IPS DF 4.7 (cell line): ENCODE measurements at regions not wholly inside any gene's neighbourhood (a gene's known extent, or its start where the extent isn't known, plus 50 kb on each side); places are given as distances from the start of the nearest gene placed in this dataset.
"Not testable (repeated sequence)": the region's sequence is repeated elsewhere in the genome, so short reads cannot be mapped to it uniquely, and the experiment has no call there.

Experiments used
- DNase-seq: peaks from one replicate; pipeline ENCODE4 v3.0.0-alpha.2; 2013; ENCODE audit warnings: low spot score; ENCODE audit errors: extremely low read depth

GRCh38 chr7:66537380-66537779 lies 91.3 kb upstream of the KCTD7 start:
- no peak for DNase-seq

GRCh38 chr7:66537876-66538275 lies 90.8 kb upstream of the KCTD7 start:
- DNase-seq: no peak

GRCh38 chr7:66539264-66539623 lies 89.4 kb upstream of the KCTD7 start:
- DNase-seq: no peak

GRCh38 chr7:66539902-66540375 lies 88.7 kb upstream of the KCTD7 start:
- DNase-seq: no peak

DNA sequence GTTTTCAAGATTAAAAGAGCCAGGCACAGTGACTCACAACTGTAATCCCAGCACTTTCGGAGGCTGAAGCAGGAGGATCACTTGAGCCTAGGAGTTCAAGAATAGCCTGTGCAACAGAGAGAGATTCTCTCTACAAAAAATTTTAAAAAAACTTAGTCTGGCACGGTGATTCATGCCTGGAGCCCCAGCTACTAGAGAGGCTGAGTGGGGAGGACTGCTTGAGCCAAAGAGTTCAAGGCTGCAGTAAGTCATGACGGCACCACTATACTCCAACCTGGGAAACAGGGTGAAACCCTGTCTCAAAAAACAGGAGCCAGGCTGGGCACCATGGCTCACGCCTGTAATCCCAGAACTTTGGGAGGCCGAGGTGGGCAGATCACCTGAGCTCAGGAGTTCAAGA lies 86.6 kb upstream of the KCTD7 start:
- no peak for DNase-seq

DNA sequence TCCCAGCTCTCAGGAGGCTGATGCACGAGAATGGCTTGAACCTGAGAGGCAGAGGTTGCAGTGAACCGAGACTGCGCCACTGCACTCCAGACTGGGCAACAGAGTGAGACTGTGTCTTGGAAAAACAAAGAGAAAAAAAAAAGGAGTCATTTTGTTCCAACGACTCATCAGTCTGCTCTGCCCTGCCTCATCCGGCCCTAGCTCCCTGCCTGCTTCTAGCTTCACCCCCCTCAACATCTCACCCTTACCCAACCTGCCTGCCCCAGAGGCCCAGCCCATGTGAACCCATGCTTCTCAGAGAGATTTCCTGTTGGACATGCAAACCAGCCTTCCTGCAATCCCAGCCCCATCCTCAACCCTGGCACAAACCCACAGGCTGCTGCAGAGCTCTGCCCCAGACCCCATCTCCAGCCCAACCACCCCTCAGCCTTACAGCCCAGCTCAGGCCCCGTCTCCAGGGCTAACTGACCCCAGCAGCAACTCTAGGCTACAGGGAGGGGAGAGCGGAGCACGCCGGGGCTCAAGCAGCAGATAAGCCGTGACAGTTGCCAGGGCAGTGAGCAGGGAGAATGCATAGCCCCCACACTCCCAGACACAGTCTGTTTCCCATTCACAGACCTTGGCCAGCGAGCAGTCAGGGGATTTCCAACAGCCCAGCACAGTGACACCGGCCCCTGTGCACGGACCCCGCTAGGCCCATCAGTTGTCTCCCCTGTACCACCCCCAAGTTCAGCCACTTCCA lies 86.0 kb upstream of the KCTD7 start:
- no peak for DNase-seq

GRCh38 chr7:66549466-66549865 lies 79.2 kb upstream of the KCTD7 start:
- no peak for DNase-seq

DNA sequence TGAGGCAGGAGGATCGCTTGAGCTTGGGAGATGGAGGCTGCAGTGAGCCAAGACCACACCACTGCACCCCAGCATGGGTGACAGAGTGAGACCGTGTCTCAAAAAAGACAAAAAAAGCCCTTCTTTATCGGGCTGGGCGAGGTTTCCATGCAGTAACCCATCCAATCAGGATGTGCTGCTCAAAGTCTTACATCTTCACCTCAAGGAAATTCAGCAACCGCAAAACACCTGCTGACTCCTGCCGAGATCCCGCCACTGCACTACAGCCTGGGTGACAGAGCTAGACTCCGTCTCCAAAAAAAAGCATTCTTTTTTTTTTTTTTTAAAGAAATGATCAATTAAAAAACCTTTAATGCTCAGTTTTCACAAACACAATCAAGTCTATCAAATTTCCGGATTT lies 75.7 kb upstream of the KCTD7 start:
- DNase-seq: no peak

- not testable (repeated sequence) for DNase-seq
Measured at GRCh38 chr7:66553675-66554074, 75.0 kb upstream of the KCTD7 start.

GRCh38 chr7:66554291-66554690 lies 74.4 kb upstream of the KCTD7 start:
- not testable (repeated sequence) for DNase-seq

GRCh38 chr7:66554842-66555430 lies 73.7 kb upstream of the KCTD7 start:
- DNase-seq: not testable (repeated sequence)

DNA sequence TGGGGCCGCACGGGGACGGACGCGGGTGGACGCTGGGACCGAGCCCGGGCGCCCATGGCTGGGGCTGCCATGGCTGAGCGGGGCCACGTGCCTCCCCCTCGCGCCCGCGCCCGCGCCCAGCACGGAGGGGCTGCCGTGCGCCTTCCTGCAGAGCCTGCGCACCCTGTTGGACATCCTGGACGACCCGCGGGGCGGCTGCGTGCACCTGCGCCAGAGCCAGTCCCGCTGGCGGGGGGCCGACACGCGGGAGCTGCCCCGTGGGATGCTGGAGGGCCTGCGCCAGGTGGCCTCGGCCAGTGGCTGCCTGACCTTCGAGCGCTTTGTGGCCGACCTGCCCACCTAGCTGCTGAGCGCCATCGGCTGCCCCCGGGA lies 72.5 kb upstream of the KCTD7 start:
- no peak for DNase-seq

DNA sequence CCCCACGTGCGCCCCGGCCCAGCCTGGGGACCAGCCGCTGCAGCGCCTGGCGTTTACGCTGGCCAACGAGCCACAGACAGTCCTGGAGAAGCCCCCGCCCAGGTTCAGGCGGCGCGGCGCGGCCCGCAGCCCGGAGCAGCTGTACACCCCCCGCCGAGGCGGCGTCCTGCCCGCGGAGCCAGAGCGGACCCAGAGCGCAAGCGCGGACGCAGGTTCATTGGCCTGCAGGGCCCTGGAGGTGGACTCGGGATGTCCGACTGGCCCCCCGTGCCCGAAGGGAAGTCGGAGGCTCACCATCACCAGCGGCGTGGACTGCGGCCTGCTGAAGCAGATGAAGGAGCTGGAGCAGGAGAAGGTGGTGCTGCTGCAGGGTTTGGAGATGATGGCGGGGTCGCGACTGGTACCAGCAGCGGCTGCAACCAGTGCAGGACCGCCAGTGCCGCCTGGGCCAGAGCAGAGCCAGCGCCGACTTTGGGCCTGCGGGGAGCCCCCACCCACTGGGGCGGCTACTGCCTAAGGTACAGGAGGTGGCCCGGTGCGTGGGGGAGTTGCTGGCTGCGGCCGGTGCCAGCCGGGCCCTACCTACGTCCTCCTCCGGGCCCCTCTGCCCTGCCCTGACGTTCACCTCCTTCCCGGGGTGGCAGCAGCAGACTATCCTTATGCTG lies 72.0 kb upstream of the KCTD7 start:
- no peak for DNase-seq

DNA sequence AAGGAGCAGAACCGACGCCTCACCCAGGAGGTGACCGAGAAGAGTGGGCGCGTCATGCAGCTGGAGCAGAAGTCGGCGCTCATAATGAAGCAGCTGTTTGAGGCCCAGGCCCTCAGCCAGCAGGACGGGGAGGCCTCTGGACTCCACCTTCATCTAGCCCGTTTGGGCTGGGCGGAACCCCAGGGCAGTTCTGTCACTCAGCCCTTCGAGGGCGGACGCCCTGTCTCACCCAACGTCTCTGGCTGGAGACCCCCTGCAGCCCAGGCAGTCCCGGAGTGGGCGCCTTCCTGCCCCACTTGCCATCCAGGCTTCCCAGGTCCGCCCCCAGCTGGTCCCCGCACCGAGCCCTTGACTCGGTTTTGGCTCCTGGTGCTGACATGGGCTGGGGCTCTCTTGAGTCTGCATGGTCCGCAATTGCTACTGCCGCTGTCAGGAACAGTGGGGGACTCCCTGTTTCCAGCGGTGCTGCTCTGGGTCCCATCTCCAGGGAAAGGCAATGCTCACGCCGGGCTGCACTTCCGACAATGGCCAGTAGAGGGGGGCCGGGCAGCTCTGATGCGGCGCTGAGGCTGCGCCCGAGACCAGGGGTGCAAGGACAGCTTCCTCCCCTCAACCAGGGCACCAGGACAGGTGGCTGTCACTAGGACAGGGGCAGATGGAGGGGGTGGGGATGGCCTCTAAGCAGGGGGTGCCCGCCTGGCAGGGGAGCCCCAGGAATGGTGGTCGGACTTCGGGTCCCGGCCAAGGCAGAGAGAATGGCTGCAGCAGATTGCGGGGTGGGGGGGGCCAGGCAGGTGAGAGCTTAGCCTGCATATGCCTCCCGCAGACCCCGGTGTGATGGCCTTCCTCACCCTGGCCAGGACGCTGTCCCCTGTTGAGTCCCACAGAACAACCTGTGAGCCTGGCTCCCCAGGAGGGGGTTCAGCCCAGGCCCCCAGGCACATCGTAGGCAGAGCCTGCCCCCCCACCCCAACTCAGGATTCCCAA lies 71.2 kb upstream of the KCTD7 start:
- no peak for DNase-seq

GRCh38 chr7:66558201-66558641 lies 70.5 kb upstream of the KCTD7 start:
- no peak for DNase-seq

DNA sequence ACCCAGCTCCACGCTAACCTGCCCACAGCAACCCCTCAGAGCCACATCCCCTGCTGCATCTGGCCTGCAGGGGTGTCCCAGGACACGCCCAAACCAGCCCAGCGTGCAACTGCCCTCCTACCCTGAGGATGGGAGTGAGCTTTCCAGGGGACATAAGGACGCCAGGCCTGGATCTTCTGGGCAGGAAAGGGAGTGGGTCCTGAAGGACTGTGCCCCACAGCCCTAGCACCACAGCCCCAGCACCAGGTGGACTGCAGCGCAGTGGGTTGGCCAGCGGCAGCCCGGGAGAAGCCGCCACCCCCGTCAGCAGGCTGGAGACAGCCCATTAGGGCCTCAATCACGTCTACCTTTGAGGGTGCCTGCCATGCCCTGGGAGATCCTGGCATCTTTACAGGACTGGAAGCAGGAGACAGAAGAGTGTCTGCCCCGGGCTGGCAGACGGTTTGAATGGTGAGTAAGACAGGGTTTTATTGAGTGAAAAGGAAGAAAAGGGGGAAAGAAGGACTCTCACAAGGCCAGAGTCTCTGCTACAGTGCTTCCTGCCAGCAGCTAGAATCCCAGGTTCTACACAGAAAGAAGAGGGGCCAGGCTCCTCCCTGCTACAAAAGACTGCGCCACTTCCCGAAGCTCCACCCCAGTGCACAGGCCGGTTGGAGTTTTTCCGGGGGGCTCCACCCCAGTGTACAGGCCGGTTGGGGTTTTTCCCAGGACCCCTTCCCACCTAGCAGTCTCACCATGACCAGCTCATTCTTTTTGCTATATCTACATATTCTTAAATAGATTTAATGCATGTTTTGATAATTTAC lies 69.8 kb upstream of the KCTD7 start:
- DNase-seq: no peak

- DNase-seq: no peak
Measured at GRCh38 chr7:66564045-66564444, 64.6 kb upstream of the KCTD7 start.

DNA sequence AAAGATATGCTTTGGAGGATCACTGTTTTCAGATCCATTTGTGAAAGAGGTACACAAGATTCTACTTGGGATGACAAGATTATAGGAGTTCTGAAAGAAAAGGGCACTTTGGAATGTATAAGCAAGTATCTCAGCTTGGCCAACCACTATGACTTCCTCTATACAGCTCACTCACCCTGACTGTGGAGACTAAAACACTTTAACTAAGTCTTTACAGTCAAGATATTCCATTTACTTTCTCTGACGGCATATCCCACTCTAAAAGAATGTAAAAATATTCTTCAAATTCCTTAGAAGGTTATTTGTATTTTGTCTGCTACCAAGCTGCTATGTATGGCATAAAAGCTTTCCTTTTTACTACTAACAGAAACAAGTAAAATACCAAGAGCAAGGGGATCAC lies 58.5 kb upstream of the KCTD7 start:
- not testable (repeated sequence) for DNase-seq

DNA sequence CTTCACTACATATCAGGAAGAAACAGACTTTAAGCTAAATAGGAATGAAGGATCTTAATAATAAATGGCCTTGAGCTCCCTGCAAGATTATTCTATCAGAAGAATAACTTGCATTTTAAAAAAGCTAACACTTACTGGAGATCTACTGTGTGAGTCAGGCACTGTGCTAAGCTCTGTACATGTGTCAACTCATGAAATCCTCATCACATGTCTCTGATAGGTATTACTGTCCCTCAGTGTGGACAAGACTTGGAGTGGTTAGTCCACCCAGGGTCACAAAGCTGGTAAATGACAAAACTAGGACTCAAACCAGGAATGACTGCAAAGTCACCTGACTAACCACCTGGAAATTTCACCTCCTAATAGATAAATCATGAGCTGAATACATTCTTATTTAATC lies 57.1 kb upstream of the KCTD7 start:
- DNase-seq: no peak

DNA sequence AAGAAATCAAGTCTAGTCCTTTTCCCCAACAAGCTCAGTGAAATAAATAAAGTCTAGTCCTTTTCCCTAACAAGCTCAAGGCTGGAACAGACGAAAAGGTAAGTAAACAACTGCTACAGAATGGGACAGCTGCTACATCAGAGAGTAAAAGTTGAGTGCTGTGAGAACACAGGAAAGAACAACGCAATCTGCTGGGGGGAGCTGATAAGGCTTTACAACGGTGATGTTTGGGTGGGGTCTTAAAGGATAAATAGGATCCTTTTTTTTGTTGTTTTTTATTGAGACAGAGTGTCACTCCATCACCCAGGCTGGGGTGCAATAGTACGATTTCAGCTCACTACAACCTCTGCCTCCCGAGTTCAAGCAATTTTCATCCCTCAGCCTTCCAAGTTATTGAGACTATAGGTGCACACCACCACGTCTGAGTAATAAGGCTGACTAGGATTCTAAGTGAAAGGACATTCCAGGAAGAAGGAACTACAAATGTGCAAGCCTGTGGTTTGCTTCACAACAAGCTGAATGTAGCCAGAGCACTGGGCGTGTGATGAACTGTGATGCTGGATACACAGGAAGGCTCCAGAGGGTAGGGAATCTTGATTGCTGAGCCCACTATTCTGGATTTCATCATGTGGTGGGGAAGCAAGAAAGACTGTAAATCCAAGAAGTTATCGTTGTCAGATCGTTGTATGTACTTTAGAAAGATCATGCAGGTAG lies 54.7 kb upstream of the KCTD7 start:
- not testable (repeated sequence) for DNase-seq
